Fibroblast of skin of right quadriceps (primary cell): ENCODE measurements at regions not wholly inside any gene's neighbourhood (a gene's known extent, or its start where the extent isn't known, plus 50 kb on each side); places are given as distances from the start of the nearest gene placed in this dataset.
A peak's percentile ranks its signal among the peaks of the same experiment; 100 is the strongest.
"Not testable (repeated sequence)": the region's sequence is repeated elsewhere in the genome, so short reads cannot be mapped to it uniquely, and the experiment has no call there.

Experiments used
- DNase-seq: peaks from one replicate; pipeline ENCODE4 v3.0.0-alpha.2; 2013

DNA sequence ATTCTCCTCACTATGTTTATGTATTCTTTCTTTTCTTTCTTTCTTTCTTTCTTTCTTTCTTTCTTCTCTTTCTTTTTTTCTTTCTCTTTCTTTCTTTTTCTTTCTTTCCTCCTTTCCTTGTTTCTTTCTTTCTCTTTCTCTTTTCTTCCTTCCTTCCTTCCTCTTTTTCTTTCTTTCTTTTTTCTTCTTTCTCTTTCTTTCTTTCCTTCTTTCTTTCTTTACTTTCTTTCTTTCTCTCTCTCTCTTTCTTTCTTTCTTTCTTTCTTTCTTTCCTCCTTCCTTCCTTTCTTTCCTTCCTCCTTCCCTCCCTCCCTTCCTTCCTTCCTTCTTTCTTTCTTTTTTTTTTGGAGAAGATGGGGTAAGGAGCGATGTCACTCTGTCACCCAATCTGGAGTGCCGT is 1405.5 kb downstream of the SLITRK5 start:
- no peak for DNase-seq

DNA sequence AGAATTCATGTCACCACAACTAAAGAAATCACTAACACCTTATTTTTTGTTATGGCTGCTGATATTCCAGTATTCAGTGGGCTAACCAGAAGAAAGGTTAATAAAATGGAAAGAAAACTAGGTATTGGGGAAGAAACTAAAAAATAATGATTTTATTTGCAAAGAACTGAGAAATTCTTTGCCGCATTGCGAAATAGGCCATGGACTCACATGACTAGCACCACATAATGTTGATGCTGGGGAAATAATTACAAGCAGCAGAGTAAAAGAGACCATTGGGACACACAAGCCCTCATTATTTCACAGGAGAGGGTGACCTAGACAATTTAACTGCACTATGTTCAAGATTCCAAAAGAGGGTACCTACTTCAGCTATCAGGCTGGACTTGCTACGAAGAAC is 1411.5 kb downstream of the SLITRK5 start:
- DNase-seq: no peak

DNA sequence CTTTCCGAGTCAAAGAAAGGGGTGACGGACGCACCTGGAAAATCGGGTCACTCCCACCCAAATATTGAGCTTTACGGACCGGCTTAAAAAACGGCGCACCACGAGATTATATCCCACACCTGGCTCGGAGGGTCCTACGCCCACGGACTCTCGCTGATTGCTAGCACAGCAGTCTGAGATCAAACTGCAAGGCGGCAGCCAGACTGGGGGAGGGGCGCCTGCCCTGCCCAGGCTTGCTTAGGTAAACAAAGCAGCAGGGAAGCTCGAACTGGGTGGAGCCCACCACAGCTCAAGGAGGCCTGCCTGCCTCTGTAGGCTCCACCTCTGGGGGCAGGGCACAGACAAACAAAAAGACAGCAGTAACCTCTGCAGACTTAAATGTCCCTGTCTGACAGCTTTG is 1416.9 kb downstream of the SLITRK5 start:
- DNase-seq: not testable (repeated sequence)

DNA sequence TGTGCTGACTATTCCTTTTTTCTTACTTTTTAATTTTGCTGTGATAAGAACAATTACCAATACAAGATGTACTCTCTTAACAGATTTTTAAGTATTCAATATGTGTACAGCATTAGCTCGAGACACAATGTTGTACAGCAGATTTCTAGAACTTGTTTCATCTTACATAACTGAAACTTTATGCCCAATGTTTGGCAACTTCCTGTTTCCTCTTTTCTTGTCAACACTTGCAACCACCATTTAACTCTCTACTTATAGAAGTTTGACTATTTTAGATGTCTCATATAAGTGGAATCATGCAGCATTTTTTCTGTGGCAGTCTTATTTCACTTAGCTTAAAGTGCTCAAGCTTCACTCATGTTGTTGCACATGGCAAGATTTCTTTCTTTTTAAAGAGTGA is 1426.8 kb downstream of the SLITRK5 start:
- DNase-seq: no peak

DNA sequence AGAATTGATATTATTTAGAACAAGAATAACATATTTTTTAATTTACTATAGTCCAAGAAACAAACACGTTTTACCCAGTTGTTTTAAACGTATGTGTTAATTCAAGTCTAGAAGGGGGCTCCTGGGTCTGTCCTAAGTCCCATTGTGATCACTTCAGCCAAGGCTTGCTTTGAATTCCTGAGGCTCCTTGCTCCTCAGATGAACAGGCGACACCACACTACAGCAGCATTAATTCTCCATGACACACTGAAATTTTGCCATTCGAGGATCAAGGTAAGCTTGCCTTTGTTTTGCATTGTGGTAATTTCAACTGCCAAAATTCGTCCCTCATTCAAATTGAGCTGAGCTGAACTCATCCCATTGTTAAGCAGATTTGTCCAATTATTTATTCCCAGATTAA is 1442.6 kb downstream of the SLITRK5 start:
- DNase-seq: no peak

DNA sequence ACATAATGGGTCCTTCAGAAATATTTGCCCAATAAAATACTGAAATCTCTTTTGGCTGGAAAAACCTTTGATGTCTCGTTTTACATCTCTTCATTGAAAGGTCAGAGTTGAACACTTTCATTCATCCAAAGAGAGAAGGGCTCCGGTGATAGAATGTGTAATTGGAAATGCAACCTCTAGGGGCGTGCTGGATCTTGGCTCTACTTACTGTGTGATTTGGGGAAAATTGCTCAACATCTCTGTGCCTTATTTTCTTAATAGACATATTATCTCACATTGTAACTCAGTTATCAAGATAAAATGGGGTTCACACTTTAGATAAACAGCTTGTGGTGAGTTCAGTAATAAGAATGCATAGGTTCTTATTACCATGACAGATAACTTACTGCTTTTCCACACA is 1444.1 kb downstream of the SLITRK5 start:
- no peak for DNase-seq

DNA sequence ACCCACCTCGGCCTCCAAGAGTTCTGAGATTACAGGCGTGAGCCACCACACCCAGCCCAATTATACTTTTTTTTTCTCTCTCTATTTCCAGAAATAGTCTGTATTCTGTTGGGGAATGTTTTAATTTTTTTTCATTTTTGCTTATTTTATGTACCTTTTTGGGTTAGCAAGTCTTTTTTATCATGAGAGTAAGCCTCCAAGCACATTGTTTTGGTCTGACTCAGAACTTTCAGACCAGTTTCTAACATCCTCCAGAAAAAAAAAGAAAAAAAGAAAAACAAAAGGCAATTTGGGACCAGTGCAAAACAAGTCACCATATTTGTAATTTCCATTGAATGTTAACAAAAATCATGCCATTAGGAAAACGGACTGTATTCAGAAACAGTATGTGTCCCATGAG is 1465.5 kb downstream of the SLITRK5 start:
- DNase-seq: no peak

DNA sequence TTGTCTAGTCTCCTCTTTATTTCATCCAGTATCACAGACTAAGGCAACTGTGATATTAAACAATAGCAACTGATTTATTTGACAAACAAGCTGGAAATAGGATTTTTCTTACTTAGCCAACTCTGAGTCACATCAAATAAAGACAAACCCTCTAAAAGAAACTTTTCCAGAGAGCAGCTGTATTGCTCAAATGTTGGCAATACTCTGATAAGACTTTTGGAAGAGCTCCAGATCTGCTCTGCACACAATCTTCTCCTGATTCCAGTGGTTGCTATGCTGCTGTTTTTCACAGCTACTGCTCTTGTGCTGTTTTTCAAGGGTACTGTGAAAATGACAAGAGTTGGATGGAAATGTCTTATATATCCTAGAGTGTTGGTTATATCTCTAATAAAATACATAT is 1479.2 kb downstream of the SLITRK5 start:
- DNase-seq: no peak

DNA sequence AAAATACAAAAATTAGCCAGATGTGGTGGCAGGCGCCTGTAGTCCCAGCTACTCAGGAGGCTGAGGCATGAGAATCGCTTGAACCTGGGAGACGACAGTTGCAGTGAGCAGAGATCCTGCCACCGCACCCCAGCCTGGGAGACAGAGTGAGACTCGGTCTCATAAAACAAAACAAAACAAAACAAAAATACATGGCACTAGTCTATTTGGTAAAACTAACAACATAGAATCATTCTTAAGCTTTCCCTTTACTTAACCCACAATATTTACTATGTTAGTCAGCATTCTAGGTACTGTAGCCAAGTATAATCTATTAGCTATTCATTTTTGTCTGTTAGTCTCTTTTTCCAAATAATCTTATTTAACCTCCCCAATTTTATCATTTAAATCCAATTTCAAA is 1482.8 kb downstream of the SLITRK5 start:
- no peak for DNase-seq

DNA sequence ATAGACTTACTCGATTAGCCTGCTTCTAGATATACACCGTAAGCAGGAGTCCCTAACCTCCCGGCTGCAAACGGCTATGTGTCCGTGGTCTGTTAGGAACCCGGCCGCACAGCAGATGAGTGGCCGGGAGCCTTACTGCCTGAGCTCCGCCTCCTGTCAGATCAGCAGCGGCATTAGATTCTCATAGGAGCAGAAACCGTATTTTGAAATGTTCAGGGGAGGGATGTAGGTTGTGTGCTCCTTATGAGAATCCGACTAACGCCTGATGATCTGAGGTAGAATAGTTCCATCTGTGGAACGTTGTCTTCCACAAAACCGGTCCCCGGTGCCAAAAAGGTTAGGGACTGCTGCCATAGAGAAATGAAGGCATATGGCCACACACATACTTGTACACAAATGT is 1491.9 kb downstream of the SLITRK5 start:
- DNase-seq: no peak

DNA sequence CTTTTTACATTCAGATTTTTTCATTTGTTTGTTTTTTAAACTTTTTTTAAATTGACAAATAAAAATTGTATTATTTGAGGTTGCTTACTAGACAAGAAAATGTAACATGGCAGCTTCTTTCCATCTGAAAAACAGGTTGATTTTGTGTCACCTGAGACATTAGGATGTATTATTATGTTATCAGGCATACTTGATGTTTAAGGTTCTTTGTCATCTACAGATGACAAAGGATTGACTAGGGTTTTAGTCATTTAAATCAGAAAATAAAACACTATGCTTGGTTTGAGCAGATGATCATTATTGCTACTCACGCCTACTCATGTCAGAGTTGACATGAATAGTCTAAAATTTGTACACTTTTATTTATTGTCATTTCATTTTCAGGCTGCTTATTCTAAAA is 1494.5 kb downstream of the SLITRK5 start:
- DNase-seq: no peak

DNA sequence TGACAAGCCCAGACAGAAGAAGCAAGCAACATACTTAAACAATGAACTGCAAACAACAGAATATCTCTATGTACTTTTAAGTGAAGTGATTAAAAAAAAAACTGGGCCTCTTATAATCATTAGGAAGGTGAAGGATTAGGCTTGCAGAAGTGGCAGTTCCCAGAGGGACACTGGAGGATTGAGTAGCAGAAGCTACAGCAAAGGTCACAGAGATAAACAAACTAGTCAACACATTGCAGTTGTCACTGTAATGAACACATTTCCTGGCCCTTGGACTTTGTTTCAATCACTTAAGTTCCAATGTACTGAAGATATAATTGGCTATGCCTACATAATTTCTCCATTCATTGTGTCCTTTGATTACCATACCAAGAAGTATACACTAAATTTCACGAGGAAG is 1498.8 kb downstream of the SLITRK5 start:
- DNase-seq: no peak

DNA sequence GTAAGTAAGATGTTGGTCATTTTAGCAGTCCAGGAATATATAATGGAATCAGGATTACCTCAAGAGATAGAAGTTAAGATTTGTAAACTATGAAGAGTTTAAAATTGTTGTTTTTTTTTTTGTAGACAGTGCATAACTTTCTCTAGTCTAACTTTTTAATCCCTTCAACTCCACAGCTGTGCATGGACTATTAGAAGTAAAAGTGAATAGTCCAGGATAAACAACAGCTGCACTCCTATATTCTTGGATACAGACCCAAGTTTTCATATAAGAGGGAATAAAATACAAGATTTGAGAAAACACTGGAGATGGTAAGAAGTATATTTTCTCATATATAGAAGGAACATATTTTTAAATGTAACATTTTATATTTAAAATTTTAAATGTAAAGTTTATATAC is 1509.9 kb downstream of the SLITRK5 start:
- no peak for DNase-seq

DNA sequence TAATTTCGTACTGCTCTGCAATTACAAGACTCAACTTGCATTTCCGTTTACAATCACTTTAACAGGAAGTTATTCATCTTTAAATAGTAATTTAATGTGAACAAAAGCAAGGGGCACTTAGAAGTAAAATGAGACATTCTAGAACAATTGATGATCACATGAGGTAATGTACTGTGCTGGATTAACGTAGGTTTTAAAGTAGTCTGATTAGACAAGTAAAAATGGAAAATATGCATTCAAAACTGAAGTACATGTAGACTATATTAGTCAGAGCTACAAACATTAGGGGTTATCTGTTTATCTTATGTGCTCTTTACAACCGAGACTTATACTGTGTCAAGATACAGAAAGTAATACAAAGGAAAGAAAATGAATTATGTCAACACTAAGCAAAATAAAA is 1528.0 kb downstream of the SLITRK5 start:
- no peak for DNase-seq

DNA sequence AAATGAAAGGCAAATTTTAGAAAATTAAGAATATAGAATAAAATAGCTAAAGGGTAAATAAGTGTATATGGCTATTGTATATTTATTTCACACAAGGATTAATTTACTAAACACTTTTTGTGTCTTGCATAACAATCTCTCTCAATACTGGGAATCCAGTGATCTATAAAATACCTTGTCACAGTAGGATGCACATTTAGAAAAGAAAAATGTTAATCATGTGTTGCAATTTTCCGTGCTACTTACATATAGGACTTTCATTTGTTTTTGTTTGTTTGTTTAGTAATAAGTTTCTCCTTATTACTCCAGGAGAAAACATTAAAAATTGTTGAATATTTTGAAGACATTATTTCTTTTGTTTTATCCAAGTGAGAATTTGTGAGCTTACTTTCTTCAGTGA is 1533.3 kb downstream of the SLITRK5 start:
- DNase-seq: no peak

DNA sequence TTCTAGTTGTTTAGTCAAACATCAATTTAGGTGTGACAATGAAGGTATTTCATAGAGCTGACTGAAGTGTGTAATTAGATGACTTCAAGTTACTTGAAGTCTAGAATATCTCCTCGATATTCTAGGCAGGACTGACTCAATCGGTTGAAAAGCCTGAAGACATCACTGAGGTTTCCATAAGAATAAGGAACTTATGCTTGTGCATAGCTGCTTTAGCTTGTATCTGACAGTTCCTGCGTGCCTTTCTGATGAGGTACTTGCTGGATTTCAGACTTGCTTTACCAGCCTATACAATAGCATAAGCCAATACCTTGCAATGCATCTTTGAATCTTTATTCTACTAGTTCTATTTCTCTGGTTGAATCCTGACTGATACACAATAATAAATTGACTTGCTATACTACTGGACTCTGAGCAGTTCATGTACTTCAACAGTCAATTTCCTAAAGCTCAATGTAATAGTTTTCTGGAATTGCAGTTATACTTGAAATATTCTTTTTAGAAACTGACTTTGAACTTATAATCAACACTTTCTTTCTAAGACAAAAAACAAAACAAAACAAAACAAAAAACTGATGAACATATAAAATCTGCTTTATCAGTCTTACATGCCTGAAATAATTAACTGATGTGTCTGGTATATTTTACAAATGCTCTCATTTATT is 1534.8 kb downstream of the SLITRK5 start:
- DNase-seq: peak; percentile 0

DNA sequence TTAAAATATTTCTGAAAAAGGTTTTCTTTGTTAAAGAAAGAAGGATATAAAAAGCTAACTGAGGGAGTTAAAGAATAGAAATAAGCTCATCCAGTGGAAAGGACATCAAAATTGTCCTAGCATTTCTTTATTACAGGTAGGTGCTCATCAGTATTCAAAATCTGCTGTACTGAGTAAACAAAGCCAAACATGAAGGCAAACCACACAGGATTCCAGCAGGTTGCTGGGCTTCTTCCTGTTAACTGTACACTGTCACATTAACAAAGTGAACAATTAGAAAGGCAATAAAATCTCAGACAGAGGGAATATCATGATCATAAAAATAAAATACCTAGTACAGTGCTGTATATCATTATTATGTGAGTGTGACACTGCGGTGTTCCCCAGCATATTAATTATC is 1541.0 kb downstream of the SLITRK5 start:
- DNase-seq: no peak

DNA sequence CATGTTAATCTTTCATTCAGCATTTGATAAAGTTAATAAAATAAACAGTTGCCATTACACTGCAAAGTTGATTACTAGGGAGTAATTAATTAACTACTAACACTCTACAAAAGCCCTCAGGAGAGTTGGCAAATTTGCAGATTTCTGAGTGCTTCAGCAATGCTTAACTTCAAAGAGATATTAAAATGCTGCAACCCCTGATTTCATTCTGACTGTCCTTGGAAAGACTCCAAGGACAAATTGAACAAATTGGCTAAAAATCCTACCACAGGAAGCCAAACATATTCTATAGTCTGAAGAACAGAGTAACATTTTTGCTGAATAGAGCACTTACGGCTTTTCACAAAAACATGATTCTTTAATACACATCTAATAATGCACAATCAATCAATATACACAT is 1543.0 kb downstream of the SLITRK5 start:
- DNase-seq: no peak

DNA sequence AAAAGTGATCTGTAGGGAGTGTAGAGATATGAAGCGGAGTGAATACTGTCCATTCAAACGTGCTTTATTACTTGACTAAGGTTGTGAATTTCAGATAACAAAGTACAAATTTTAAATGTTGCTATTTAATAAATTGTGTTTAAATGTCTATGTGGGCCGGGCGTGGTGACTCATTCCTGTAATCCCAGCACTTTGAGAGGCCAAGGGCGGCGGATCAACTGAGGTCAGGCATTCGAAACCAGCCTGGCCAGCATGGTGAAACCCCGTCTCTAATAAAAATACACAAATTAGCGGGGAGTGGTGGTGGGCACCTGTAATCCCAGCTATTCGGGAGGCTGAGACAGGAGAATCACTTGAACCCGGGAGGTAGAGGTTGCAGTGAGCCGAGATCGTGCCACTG is 1544.1 kb downstream of the SLITRK5 start:
- not testable (repeated sequence) for DNase-seq

DNA sequence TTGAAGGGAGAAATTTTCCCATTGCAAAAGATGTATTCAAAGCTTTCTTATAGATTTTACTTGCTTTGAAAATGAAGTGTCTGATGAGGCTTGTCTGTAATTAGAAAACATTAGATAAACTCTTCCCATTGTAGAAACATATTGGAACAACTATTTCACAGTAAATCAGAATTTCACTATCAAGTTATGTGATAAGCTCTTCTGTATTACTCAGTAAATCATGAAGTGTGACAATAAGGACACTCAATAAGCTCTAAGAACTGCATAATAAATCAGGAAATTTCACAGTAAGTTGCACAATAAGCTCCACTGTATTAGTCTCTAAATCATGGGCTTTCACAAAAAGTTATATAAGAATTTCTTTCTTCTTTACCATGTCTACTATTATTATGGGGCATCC is 1546.6 kb downstream of the SLITRK5 start:
- DNase-seq: no peak

DNA sequence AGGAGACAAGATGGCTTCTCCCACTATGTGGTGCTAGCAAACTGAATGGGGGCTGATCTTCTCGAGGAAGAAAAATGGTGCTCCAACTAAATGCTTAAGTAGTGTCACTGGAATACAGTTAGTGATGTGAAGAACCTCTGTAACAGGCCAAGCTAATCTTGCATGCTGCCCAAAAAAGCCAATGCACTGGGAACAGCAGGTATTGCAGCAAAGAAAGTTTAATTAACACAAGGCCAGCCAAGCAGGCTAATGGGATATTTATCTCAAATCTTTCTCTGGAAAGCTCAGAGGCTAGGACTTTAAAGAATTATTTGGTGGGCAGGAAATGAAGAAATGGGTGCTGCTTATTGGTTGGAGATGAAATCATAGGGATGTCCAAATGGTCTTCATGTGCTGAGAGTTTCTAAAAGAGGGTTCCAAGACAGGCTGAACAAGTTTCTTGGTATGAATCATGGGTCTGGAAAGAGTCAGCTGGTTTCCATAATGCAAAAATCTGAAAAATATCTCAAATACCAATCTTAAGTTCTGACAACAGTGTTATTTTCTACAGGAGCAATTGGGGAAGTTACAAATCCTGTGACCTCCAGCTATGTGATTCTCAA is 1550.5 kb downstream of the SLITRK5 start:
- no peak for DNase-seq

DNA sequence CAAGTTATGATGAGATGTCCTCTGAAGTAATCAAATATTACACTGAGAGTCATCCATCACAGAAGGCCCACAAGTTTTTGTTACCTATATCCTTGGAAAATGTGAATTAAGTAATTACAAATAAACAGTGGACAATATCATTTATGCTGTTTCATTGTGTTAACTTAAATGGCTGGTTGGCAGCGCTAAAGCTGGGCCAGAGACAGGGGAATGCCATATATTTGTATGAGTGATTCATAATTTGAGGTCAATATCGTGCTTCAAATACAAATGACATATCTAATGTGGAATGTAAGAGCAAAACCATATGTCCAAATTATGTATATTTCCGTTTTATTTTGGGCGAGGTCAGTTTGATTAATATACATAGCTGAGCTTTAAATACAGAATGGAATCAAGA is 1556.2 kb downstream of the SLITRK5 start:
- peak; percentile 14 for DNase-seq

DNA sequence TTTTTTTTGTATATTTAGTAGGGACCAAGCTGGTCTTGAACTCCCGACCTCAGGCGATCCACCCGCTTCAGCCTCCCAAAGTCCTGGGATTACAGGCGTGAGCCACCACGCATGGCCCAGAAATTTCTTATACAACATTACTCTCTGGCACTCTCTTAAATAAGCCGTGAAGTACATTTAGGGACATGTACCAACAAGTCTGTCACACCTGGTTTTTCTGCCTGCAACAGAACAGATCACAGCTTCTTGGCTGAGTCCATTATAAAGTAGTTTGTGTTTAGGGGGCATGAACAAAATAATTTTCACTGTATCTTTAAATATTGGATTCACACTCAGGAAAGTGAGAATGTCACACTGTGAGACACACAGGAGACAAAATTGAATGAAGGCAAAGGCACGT is 1567.3 kb downstream of the SLITRK5 start:
- DNase-seq: no peak

DNA sequence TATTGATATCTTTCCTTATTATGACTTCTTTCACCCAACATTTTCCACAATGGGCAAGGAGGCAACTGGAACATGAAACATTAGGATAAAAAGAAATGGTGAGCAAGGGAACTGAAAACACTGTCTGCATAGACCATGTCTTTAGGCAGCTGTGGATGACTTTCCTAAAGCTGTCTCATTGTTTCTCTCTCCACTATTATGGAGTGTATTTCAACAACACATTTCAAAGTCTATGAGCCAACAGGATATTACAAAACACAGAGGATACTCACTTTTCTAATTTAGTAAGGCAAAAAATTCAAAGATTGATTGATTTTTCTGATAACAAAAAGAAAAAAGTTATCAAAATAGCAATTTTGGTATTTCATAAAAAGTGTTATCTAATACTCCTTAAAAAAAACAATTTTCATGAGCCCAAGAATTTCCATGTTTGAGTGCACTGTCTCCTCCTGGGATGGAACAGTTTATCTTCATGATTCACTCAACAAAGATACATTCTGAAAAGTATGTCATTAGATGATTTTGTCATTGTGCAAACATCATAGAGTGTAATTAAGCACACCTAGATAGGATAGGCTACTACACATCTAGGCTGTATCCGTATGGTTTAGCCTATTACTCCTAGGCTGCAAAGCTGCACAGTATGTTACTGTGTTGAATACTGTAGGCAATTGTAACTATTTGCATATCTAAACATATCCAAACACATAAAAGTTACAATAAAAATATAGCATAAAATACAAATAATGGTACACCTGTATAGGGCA is 1568.4 kb downstream of the SLITRK5 start:
- no peak for DNase-seq
